Suprapubic skin (tissue), 4 donors: ENCODE measurements at regions not wholly inside any gene's neighbourhood (a gene's known extent, or its start where the extent isn't known, plus 50 kb on each side); places are given as distances from the start of the nearest gene placed in this dataset.
A peak's percentile ranks its signal among the peaks of the same experiment; 100 is the strongest.

ENCODE experiments used
- DNase-seq, 2 donors: peaks; one replicate each; pipeline ENCODE4 v3.0.0-alpha.2; 2019; ENCODE audit warnings: low spot score in 2 of 2
- H3K27ac ChIP-seq: fragments of 200-600 bp; sonication (generic); one replicate; pipeline ENCODE4 v1.5.1; 2019
- H3K27me3 ChIP-seq: fragments of 200-600 bp; sonication (generic); one replicate; pipeline ENCODE4 v1.5.1; 2019
- H3K36me3 ChIP-seq: fragments of 200-600 bp; sonication (generic); one replicate; pipeline ENCODE4 v1.5.1; 2019
- H3K4me1 ChIP-seq: fragments of 200-600 bp; sonication (generic); one replicate; pipeline ENCODE4 v1.5.1; 2019
- H3K4me3 ChIP-seq: fragments of 200-600 bp; sonication (generic); one replicate; pipeline ENCODE4 v1.5.1; 2019; ENCODE audit warnings: mild to moderate bottlenecking
- H3K9me3 ChIP-seq: fragments of 200-600 bp; sonication (generic); one replicate; pipeline ENCODE4 v1.5.1; 2019
- EP300 ChIP-seq: sonication (generic); formaldehyde crosslinking; IDR thresholded peaks from one replicate; pipeline ENCODE4 v1.6.1; 2017; ENCODE audit warnings: antibody characterized with exemption
- POLR2A ChIP-seq, 2 donors: fragments of 450-650 bp; IDR thresholded peaks; one replicate each; pipeline ENCODE4 v1.6.1; 2017; ENCODE audit warnings: antibody characterized with exemption in 2 of 2, mild to moderate bottlenecking in 2 of 2, moderate library complexity in 2 of 2
- POLR2AphosphoS5 ChIP-seq, 3 donors: sonication (generic); formaldehyde crosslinking; IDR thresholded peaks; one replicate each; pipeline ENCODE4 v1.6.1; 2017; ENCODE audit warnings: antibody characterized with exemption in 3 of 3
- WGBS: methylation state at CpG from one replicate; pipeline ENCODE4 v1.1.5; 2018; 5-methylcytosine and 5-hydroxymethylcytosine counted together
- TF ChIP-seq, protein P1 (sequence below), 2 donors: fragments of 200-600 bp in 1 of 2; fragments of 450-650 bp in 1 of 2; sonication (generic) in 1 of 2; IDR thresholded peaks; one replicate each; pipeline ENCODE4 v1.5.1; 2016 to 2019; ENCODE audit warnings: antibody characterized with exemption in 2 of 2, mild to moderate bottlenecking in 1 of 2, moderate library complexity in 1 of 2

DNA sequence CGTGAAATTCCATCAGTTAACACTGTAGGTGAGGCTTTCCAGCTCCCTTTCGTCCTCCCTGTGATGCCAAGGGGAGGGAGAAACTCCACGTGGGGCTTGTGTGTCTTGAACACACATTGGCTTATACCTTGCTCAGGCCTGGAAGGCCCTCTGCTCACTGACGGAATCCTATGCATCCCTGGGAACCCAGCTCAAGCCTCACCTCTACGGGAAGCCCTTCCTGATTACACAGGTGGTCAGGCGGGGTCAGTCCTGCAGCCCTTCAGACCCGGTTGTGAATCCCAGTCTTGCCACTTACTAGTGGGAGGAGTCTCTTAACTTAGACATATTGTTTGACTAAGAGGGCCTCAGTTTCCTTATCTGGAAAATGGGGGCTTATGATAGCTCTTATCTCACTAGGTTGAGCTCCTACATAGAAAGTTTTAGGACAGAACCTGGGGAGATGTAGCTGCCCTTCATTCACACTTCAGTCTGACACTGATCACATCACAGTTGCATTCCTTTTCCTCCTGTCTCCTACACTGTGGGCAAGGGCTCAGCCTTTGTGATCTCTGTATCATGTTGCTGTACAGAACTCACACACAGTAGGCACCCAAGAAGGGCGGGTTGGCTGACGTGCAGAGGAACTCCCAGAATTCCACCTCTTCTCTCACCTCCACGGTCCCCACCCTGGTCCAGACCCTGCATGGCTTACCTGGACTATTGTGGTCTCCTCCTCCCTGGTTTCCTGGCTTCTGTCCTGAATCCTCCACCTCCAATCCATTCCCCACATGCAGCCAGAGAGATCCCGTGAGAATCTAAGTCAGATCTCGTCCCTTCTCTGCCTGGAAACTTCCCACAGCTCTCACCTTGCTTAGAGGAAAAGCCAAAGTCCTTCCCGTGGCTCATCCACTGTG is 129.6 kb downstream of the CEBPB start:
- Histone ChIP-seq H3K27ac (peak overlapping the region; percentile 87), H3K36me3 (no peaks in the 10 kb centered on the region), H3K9me3 (no peaks in the 10 kb centered on the region), H3K4me1 (peaks cover 35% of the 10 kb centered on the region), H3K27me3 (no peaks in the 10 kb centered on the region), H3K4me3 (peak overlapping the region; percentile 35)
- no peak for DNase-seq
- 73% methylated on average over 13 of the region's 13 CpGs for WGBS
- TF ChIP-seq EP300: no peak
- no peak for TF ChIP-seq POLR2A (IDR thresholded peaks at IDR 0.05)
- TF ChIP-seq, protein P1, sequence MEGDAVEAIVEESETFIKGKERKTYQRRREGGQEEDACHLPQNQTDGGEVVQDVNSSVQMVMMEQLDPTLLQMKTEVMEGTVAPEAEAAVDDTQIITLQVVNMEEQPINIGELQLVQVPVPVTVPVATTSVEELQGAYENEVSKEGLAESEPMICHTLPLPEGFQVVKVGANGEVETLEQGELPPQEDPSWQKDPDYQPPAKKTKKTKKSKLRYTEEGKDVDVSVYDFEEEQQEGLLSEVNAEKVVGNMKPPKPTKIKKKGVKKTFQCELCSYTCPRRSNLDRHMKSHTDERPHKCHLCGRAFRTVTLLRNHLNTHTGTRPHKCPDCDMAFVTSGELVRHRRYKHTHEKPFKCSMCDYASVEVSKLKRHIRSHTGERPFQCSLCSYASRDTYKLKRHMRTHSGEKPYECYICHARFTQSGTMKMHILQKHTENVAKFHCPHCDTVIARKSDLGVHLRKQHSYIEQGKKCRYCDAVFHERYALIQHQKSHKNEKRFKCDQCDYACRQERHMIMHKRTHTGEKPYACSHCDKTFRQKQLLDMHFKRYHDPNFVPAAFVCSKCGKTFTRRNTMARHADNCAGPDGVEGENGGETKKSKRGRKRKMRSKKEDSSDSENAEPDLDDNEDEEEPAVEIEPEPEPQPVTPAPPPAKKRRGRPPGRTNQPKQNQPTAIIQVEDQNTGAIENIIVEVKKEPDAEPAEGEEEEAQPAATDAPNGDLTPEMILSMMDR (IDR thresholded peaks at IDR 0.05): no peak
- no peak for TF ChIP-seq POLR2AphosphoS5 (IDR thresholded peaks at IDR 0.05)

DNA sequence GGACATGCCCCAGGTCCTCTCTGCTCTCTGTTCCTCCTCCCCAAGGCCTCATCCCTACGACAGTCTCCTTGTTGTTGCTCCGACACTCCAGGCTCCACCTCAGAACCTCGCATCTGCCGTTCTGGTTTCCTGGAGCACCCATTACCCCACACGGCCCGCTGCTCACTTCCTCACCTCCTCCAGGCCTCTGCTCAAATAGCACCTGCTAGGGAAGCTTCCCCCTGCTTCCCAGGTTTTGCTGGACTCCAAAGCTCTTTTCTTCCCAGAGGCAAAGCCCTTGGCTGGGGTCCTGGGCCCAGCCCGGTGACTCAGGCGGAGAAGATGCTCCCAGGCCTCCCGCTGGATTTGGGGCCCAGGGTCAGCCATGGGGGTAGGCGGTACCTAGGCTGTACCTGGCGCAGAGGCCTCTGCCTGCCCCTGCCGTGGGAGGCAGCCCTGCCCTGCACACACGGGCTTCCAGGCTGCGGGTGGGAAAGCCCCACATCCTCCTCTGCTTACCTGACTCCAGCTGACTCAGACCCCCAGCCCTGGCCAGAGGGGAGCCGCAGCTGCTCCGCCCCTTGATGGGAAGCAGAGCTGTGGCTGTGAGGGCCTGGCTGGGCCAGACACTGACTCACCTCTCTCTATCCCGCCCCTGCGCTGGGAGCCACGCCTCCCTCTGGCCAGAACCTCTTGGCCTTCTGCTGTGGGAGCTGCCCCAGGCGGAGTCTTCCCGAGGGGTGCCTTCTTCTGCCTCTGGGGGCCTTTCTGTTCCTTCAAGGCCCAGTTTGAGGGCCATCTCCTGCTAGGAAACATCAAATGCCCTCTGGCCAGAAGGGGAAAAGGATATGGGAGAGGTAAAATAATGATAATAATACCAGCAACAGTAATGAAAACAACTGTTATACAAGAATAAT is 130.5 kb downstream of the CEBPB start:
- H3K27ac ChIP-seq: peak overlapping the region; percentile 87
- peak; percentile 95 for DNase-seq
- no peaks in the 10 kb centered on the region for H3K9me3 ChIP-seq
- H3K4me1 ChIP-seq: peaks cover 35% of the 10 kb centered on the region
- H3K27me3 ChIP-seq: no peaks in the 10 kb centered on the region
- H3K36me3 ChIP-seq: no peaks in the 10 kb centered on the region
- TF ChIP-seq, protein P1 (IDR thresholded peaks at IDR 0.05): no peak
- TF ChIP-seq EP300: no peak
- TF ChIP-seq POLR2A (IDR thresholded peaks at IDR 0.05): peak in 1 of 2 donors; percentile 5
- peak in 2 of 3 donors; percentile 10 to 28 for TF ChIP-seq POLR2AphosphoS5 (IDR thresholded peaks at IDR 0.05)
- H3K4me3 ChIP-seq: peak overlapping the region; percentile 35
- 30% methylated on average over 20 of the region's 21 CpGs for WGBS

DNA sequence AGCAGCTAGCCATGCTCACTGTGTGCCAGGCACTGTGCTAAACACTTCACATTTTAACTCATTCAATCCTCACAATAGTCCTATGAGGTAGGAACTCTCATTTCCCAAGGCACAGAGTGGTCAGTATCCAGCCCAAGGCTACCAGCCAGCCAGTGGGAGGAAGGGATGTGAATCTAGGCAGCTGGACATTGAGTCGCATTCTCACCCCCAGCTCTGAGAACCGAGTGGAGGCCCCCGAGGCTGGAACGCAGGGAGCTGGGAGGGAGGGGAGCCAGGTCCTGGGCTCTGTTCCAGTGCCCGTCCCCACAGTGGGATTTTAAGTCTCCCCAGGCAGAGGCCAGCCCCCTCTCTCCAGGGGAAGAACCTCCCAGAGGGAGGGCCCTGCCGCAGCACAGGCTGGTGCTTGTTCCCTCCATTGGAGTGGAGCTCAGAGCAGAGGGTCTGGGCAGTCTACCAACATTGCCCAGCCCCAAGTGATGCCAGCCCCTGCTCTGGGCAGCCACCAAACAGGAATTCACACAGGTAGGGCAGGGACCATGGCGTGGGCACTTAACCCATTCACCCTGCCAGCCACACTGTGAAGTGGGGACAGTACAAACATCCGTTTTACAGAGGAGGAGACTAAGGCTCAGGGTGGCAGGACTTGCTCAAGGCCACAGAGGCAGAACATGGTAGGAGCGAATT is 131.3 kb downstream of the CEBPB start:
- Histone ChIP-seq H3K27me3 (no peaks in the 10 kb centered on the region), H3K4me1 (peaks cover 35% of the 10 kb centered on the region), H3K9me3 (no peaks in the 10 kb centered on the region), H3K36me3 (no peaks in the 10 kb centered on the region), H3K27ac (peak overlapping the region; percentile 87), H3K4me3 (no peak overlapping the region)
- no peak for DNase-seq
- WGBS: 66% methylated on average over 6 of the region's 9 CpGs
- TF ChIP-seq POLR2AphosphoS5 (IDR thresholded peaks at IDR 0.05): no peak
- TF ChIP-seq EP300: no peak
- TF ChIP-seq POLR2A (IDR thresholded peaks at IDR 0.05): no peak
- TF ChIP-seq, protein P1 (IDR thresholded peaks at IDR 0.05): no peak

DNA sequence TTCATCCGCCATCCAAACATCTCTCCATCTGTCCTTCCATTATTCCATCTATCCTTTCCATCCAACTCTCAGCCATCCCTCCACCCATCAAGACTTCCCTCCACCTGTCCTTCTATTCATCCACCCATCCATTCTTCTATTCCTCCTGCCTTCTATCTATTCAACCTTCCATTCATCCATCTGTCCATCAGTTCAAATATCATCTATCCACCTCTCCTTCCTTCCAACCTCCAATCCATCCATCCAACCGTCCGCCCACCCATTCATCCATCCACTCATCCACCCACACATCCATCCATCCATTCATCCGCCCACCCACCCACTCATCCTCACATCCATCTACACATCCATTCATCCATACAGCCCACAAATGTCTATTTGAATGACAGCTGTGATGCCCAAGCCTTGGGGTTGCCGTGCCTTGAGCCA is 132.1 kb downstream of the CEBPB start:
- DNase-seq: peak in 1 of 2 donors; percentile 57
- H3K4me1 ChIP-seq: peaks cover 34% of the 10 kb centered on the region
- no peaks in the 10 kb centered on the region for H3K27me3 ChIP-seq
- H3K36me3 ChIP-seq: no peaks in the 10 kb centered on the region
- no peak overlapping the region for H3K4me3 ChIP-seq
- no peak for TF ChIP-seq POLR2A (IDR thresholded peaks at IDR 0.05)
- TF ChIP-seq POLR2AphosphoS5 (IDR thresholded peaks at IDR 0.05): no peak
- no peak for TF ChIP-seq EP300
- TF ChIP-seq, protein P1 (IDR thresholded peaks at IDR 0.05): no peak
- WGBS: 96% methylated on average over 5 of the region's 5 CpGs
- H3K27ac ChIP-seq: no peak overlapping the region
- H3K9me3 ChIP-seq: no peaks in the 10 kb centered on the region
